ENCODE measurements at regions not wholly inside any gene's neighbourhood (a gene's known extent, or its start where the extent isn't known, plus 50 kb on each side); places are given as distances from the start of the nearest gene placed in this dataset.

GRCh38 chr16:80375973-80376372 is 164.8 kb upstream of the DYNLRB2 start (continued):
- no peak for TF ChIP-seq FOXP4 (CRISPR knock-in tag; IDR thresholded peaks at IDR 0.05)
- no peak for TF ChIP-seq SOX15 (CRISPR knock-in tag; IDR thresholded peaks at IDR 0.05)
- TF ChIP-seq ZNF138 (CRISPR knock-in tag; conservative IDR thresholded peaks at IDR 0.05): no peak
- no peak for TF ChIP-seq FOXP1 (CRISPR knock-in tag; IDR thresholded peaks at IDR 0.05; ENCODE audit: borderline replicate concordance)

GRCh38 chr16:80375513-80375912 is 165.3 kb upstream of the DYNLRB2 start:
- ChIA-PET POLR2A (interaction anchor here (0.6 kb wide), 1 partner anchor 9 kb away, joined by 5 read pairs; no protein-coding TSS in a partner anchor), CTCF (no interaction called here)
- Mint-ChIP-seq H3K36me3 (peaks cover 7% of the 10 kb centered on the region), H3K27me3 (ENCODE audit: low read depth) (no peaks in the 10 kb centered on the region), H3K27ac (no peak overlapping the region), H3K4me1 (peaks cover 6% of the 10 kb centered on the region; the same call in 1 of the 2 replicates), H3K9me3 (peaks cover 23% of the 10 kb centered on the region), H3K4me3 (no peak overlapping the region)
- TF ChIP-seq PREB (CRISPR knock-in tag; IDR thresholded peaks at IDR 0.05; ENCODE audit: borderline replicate concordance) (no peak), ATF6 (CRISPR knock-in tag; IDR thresholded peaks at IDR 0.05) (no peak), ESRRA (CRISPR knock-in tag; IDR thresholded peaks at IDR 0.05; ENCODE audit: borderline replicate concordance) (no peak), GTF2I (CRISPR knock-in tag; conservative IDR thresholded peaks at IDR 0.05) (no peak), FOXP4 (CRISPR knock-in tag; IDR thresholded peaks at IDR 0.05) (no peak), SMAD3 (CRISPR knock-in tag; IDR thresholded peaks at IDR 0.05; ENCODE audit: borderline replicate concordance) (no peak), ZNF138 (CRISPR knock-in tag; conservative IDR thresholded peaks at IDR 0.05) (no peak), ELF4 (CRISPR knock-in tag; IDR thresholded peaks at IDR 0.05; ENCODE audit: low read depth) (no peak), IRF1 (CRISPR knock-in tag; IDR thresholded peaks at IDR 0.05) (no peak), NR2C2 (CRISPR knock-in tag; IDR thresholded peaks at IDR 0.05) (no peak), CREB1 (CRISPR knock-in tag; IDR thresholded peaks at IDR 0.05) (no peak)
- ATAC-seq (no peak), DNase-seq (ENCODE audit: low spot score) (no peak)

- H3K36me3 Mint-ChIP-seq: peaks cover 7% of the 10 kb centered on the region
- H3K4me3 Mint-ChIP-seq: no peak overlapping the region
- H3K4me1 Mint-ChIP-seq: peaks cover 6% of the 10 kb centered on the region; the same call in 1 of the 2 replicates
- ChIA-PET POLR2A (no interaction called here), CTCF (no interaction called here)
- H3K27ac Mint-ChIP-seq: no peak overlapping the region
- H3K9me3 Mint-ChIP-seq: peaks cover 23% of the 10 kb centered on the region
- no peak for DNase-seq (ENCODE audit: low spot score)
- H3K27me3 Mint-ChIP-seq (ENCODE audit: low read depth): no peaks in the 10 kb centered on the region
- ATAC-seq: no peak
- TF ChIP-seq ZNF512 (CRISPR knock-in tag; IDR thresholded peaks at IDR 0.05; ENCODE audit: borderline replicate concordance): no peak
- no peak for TF ChIP-seq NR3C1 (CRISPR knock-in tag; conservative IDR thresholded peaks at IDR 0.05; ENCODE audit: low read depth)
- TF ChIP-seq ZNF671 (CRISPR knock-in tag; IDR thresholded peaks at IDR 0.05): no peak
- no peak for TF ChIP-seq PRRX2 (CRISPR knock-in tag; IDR thresholded peaks at IDR 0.05)
- TF ChIP-seq GABPB1 (CRISPR knock-in tag; IDR thresholded peaks at IDR 0.05): no peak
- no peak for TF ChIP-seq STAT6 (CRISPR knock-in tag; conservative IDR thresholded peaks at IDR 0.05; ENCODE audit: low read depth)
- no peak for TF ChIP-seq MLX (CRISPR knock-in tag; IDR thresholded peaks at IDR 0.05)
- no peak for TF ChIP-seq FOXP1 (CRISPR knock-in tag; IDR thresholded peaks at IDR 0.05; ENCODE audit: borderline replicate concordance)
- TF ChIP-seq ZNF416 (CRISPR knock-in tag; IDR thresholded peaks at IDR 0.05): no peak
These were observed 168.5 kb upstream of the DYNLRB2 start for GRCh38 chr16:80372341-80372740.

Measured in WTC11 (cell line).